OCI-LY7 (cell line): ENCODE measurements at regions not wholly inside any gene's neighbourhood (a gene's known extent, or its start where the extent isn't known, plus 50 kb on each side); places are given as distances from the start of the nearest gene placed in this dataset.

Source experiments
- BruUV-seq: library from RNA; stranded (reverse); fragments of 400-500 nt; replicated peaks from 2 replicates; lab custom pipeline; 2021; lab: Mats Ljungman, UMichigan
- CTCF ChIA-PET: fragments of 300-600 bp; sonication (Branson Sonifier 250); formaldehyde crosslinking; loops from one replicate; lab custom pipeline; 2022; ENCODE audit warnings: antibody characterized with exemption; ENCODE audit not compliant: unreplicated experiment; lab: Charles Lee
- POLR2A ChIA-PET: fragments of 300-600 bp; sonication (Branson Sonifier 250); formaldehyde crosslinking; loops from one replicate; lab custom pipeline; 2022; ENCODE audit warnings: antibody characterized with exemption; lab: Charles Lee
- DNase-seq: peaks from one replicate; pipeline ENCODE4 v3.0.0-alpha.2; 2015; ENCODE audit warnings: low spot score
- H2AFZ ChIP-seq: fragments of 200-600 bp; sonication (generic), shearing (Covaris generic); 2 replicates; pipeline ENCODE4 v1.6.1; 2014; ENCODE audit warnings: mild to moderate bottlenecking, antibody characterized with exemption, low read length, moderate library complexity
- H3K27ac ChIP-seq: fragments of 200-600 bp; sonication (generic); 2 replicates; pipeline ENCODE4 v1.5.1; 2014; ENCODE audit warnings: mixed run types, low read depth, mild to moderate bottlenecking, moderate library complexity, low read length, inconsistent platforms; ENCODE audit not compliant: poor library complexity, severe bottlenecking
- H3K36me3 ChIP-seq: fragments of 200-600 bp; sonication (generic); 2 replicates; pipeline ENCODE4 v1.6.1; 2014; ENCODE audit warnings: mild to moderate bottlenecking, antibody characterized with exemption, low read length, moderate library complexity, mixed read lengths; ENCODE audit not compliant: insufficient read depth
- H3K4me1 ChIP-seq: fragments of 200-600 bp; sonication (generic); 2 replicates; pipeline ENCODE4 v1.5.1; 2014; ENCODE audit warnings: mild to moderate bottlenecking, low read length; ENCODE audit not compliant: insufficient read depth, poor library complexity, severe bottlenecking
- H3K4me2 ChIP-seq: fragments of 200-600 bp; sonication (generic); 2 replicates; pipeline ENCODE4 v1.6.1; 2014; ENCODE audit warnings: mild to moderate bottlenecking, low read length
- H3K4me3 ChIP-seq: fragments of 200-600 bp; sonication (generic); 2 replicates; pipeline ENCODE4 v1.5.1; 2014; ENCODE audit warnings: mild to moderate bottlenecking, low read depth, low read length; ENCODE audit not compliant: poor library complexity, severe bottlenecking
- H3K79me2 ChIP-seq: fragments of 200-600 bp; sonication (generic); 2 replicates; pipeline ENCODE4 v1.6.1; 2016; ENCODE audit warnings: low read depth, mild to moderate bottlenecking, low read length, moderate library complexity, mixed read lengths; ENCODE audit not compliant: insufficient read depth
- H3K9me2 ChIP-seq: fragments of 200-600 bp; sonication (generic); 2 replicates; pipeline ENCODE4 v1.6.1; 2016; ENCODE audit warnings: mild to moderate bottlenecking, low read length, mixed read lengths; ENCODE audit not compliant: insufficient read depth
- H3K9me3 ChIP-seq: fragments of 200-600 bp; sonication (generic); 2 replicates; pipeline ENCODE4 v1.6.1; 2014; ENCODE audit warnings: mild to moderate bottlenecking, mixed run types, low read length, mixed read lengths
- H4K20me1 ChIP-seq: fragments of 200-600 bp; sonication (generic); 2 replicates; pipeline ENCODE4 v1.6.1; 2014; ENCODE audit warnings: mild to moderate bottlenecking, antibody characterized with exemption, low read length, moderate library complexity, mixed read lengths; ENCODE audit not compliant: insufficient read depth
- EZH2phosphoT487 ChIP-seq: fragments of 200-600 bp; sonication (generic); IDR thresholded peaks from 2 replicates; pipeline ENCODE4 v1.6.1; 2018; ENCODE audit warnings: low read depth, borderline replicate concordance, mild to moderate bottlenecking, mixed run types, antibody characterized with exemption, low read length, moderate library complexity, mixed read lengths
- intact Hi-C: fragments of 100-400 bp; cut with micrococcal nuclease; formaldehyde crosslinking; loops from one replicate; pipeline ENCODE4 v1.10.0; 2022; ENCODE audit not compliant: unreplicated experiment
- TF ChIP-seq, protein P1 (sequence below): fragments of 200-600 bp; sonication (generic); conservative IDR thresholded peaks from 2 replicates; pipeline ENCODE4 v1.5.1; 2014; ENCODE audit warnings: mild to moderate bottlenecking, antibody characterized with exemption, low read length, moderate library complexity, mixed read lengths

DNA sequence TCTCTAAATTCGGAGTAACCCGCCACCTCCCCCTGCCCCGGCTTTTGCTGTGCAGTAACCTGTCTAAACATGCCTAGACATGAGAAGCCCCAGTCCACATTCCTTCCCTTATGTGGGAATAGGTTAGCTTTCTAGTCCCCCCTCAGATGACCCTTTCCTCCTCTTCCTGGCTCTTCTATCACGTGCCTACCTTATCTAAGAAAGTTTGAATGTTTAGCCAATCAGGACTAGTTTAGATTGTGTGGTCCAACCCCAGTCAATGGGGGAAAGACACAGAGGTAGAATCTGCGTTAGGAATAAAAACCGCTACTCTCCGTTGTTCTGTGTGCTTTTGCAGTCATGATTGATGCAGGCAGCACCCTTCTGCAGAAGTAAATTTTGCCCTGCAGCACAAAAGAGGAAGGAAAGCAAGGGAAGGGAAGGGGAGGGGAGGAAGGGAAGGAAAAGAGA lies 69.0 kb upstream of the CD93 start:
- no peaks in the 10 kb centered on the region for H3K4me1 ChIP-seq
- ChIA-PET POLR2A (no interaction called here), CTCF (no interaction called here)
- no TSS peak for BruUV-seq
- no peaks in the 10 kb centered on the region for H4K20me1 ChIP-seq
- intact Hi-C loops, result no loop called here
- H3K4me3 ChIP-seq, result no peak overlapping the region
- no peak overlapping the region for H3K27ac ChIP-seq
- no peak overlapping the region for H2AFZ ChIP-seq
- H3K79me2 ChIP-seq, result no peaks in the 10 kb centered on the region
- H3K36me3 ChIP-seq, result no peaks in the 10 kb centered on the region
- DNase-seq, result no peak
- H3K4me2 ChIP-seq, result no peak overlapping the region
- no peaks in the 10 kb centered on the region for H3K9me3 ChIP-seq
- TF ChIP-seq, protein P1, sequence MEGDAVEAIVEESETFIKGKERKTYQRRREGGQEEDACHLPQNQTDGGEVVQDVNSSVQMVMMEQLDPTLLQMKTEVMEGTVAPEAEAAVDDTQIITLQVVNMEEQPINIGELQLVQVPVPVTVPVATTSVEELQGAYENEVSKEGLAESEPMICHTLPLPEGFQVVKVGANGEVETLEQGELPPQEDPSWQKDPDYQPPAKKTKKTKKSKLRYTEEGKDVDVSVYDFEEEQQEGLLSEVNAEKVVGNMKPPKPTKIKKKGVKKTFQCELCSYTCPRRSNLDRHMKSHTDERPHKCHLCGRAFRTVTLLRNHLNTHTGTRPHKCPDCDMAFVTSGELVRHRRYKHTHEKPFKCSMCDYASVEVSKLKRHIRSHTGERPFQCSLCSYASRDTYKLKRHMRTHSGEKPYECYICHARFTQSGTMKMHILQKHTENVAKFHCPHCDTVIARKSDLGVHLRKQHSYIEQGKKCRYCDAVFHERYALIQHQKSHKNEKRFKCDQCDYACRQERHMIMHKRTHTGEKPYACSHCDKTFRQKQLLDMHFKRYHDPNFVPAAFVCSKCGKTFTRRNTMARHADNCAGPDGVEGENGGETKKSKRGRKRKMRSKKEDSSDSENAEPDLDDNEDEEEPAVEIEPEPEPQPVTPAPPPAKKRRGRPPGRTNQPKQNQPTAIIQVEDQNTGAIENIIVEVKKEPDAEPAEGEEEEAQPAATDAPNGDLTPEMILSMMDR, result no peak
- TF ChIP-seq EZH2phosphoT487, result no peak
- H3K9me2 ChIP-seq, result no peaks in the 10 kb centered on the region

DNA sequence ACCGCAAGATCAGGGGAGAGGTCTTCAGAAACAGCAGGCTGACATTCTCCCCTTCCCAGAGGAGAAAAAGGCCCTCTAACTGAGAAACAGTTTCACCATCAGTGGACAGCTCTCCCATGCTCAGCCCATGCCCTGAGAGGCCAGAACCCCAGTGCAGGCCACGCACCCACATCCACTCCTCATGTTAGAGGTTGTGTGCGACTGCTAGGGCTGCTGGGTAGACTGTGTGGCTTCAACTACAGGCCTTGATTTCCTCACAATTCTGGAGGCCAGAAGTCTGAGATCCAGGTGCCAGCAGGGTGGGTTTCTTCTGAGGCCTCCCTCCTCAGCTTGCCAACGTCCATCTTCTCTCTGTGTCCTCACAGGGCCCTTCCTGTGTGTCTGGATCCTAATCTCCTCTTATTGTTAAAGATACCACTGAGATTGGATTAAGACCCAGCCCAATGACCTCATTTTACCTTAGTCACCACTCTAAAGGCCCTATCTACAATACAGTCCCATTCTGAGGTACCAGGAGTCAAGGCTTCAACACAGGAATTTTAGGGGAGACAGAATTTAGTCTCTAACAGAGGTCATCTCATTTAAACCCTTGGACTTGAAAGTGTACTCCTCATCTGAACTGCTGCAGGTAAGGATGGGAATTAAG lies 67.7 kb upstream of the CD93 start:
- Histone ChIP-seq H4K20me1 (no peaks in the 10 kb centered on the region), H3K4me1 (no peaks in the 10 kb centered on the region), H3K4me2 (no peak overlapping the region), H3K27ac (no peak overlapping the region), H2AFZ (no peak overlapping the region), H3K36me3 (no peaks in the 10 kb centered on the region), H3K9me2 (no peaks in the 10 kb centered on the region), H3K4me3 (no peak overlapping the region), H3K79me2 (no peaks in the 10 kb centered on the region), H3K9me3 (no peaks in the 10 kb centered on the region)
- BruUV-seq, result no TSS peak
- intact Hi-C loops, result no loop called here
- ChIA-PET POLR2A (no interaction called here), CTCF (no interaction called here)
- DNase-seq, result no peak
- TF ChIP-seq EZH2phosphoT487, result no peak

DNA sequence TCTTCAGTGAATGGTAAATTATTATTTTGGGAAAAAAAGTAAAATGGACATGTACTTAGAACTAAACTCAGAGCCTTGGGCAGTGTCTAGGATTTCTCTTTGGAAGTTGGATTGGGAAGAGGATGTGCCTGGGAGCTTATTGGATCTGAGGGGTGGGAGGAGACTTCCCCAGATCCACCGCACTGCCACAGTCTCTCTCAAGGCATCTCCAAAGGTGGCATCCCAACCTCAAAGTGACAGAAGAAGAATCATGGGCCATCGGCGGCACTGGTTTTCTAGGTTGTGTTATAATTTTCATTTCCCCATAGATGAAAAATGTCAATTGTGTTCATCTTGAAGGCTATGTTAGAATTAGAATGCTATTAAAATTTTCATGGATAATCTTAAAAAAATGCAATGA lies 66.8 kb upstream of the CD93 start:
- Histone ChIP-seq H3K9me2 (no peaks in the 10 kb centered on the region), H3K79me2 (no peaks in the 10 kb centered on the region), H3K9me3 (no peaks in the 10 kb centered on the region), H3K4me2 (no peak overlapping the region), H3K4me1 (no peaks in the 10 kb centered on the region), H2AFZ (no peak overlapping the region), H4K20me1 (no peaks in the 10 kb centered on the region), H3K4me3 (no peak overlapping the region), H3K36me3 (no peaks in the 10 kb centered on the region), H3K27ac (no peak overlapping the region)
- ChIA-PET CTCF (no interaction called here), POLR2A (no interaction called here)
- TF ChIP-seq, protein P1, result no peak
- no peak for DNase-seq
- BruUV-seq, result no TSS peak
- intact Hi-C loops, result no loop called here
